Esophagus squamous epithelium (tissue), 5 donors: ENCODE measurements at regions not wholly inside any gene's neighbourhood (a gene's known extent, or its start where the extent isn't known, plus 50 kb on each side); places are given as distances from the start of the nearest gene placed in this dataset.

Experiments
- DNase-seq: peaks from one replicate; lab custom pipeline; 2025; lab: John Stamatoyannopoulos, UW
- H3K27ac ChIP-seq, 4 donors: fragments of 200-600 bp; sonication (generic); one replicate each; pipeline ENCODE4 v1.5.1; 2016 to 2019; ENCODE audit warnings: mild to moderate bottlenecking in 1 of 4
- H3K27me3 ChIP-seq, 4 donors: fragments of 200-600 bp; sonication (generic); 1 replicate in 3 of 4; 2 replicates in 1 of 4; pipeline versions ENCODE4 v1.5.1 to v1.6.0; 2017 to 2021; ENCODE audit warnings: antibody characterized with exemption in 1 of 4
- H3K36me3 ChIP-seq, 3 donors: fragments of 200-600 bp; sonication (generic); one replicate each; pipeline ENCODE4 v1.5.1; 2016 to 2019
- H3K4me1 ChIP-seq, 3 donors: fragments of 200-600 bp; sonication (generic); one replicate each; pipeline ENCODE4 v1.5.1; 2017 to 2019
- H3K4me3 ChIP-seq, 4 donors: fragments of 200-600 bp; sonication (generic); 1 replicate in 3 of 4; 2 replicates in 1 of 4; pipeline ENCODE4 v1.5.1; 2016 to 2019; ENCODE audit warnings: mild to moderate bottlenecking in 2 of 4, moderate library complexity in 1 of 4
- H3K9me3 ChIP-seq, 3 donors: fragments of 200-600 bp; sonication (generic); one replicate each; pipeline ENCODE4 v1.5.1; 2016 to 2019
- POLR2A ChIP-seq, 4 donors: fragments of 450-650 bp; IDR thresholded peaks; one replicate each; pipeline ENCODE4 v1.6.1; 2017; ENCODE audit warnings: antibody characterized with exemption in 4 of 4, mild to moderate bottlenecking in 4 of 4, moderate library complexity in 3 of 4
- WGBS, 2 donors: methylation state at CpG; one replicate each; pipeline ENCODE4 v1.1.5; 2018; 5-methylcytosine and 5-hydroxymethylcytosine counted together
- intact Hi-C: fragments of 100-400 bp; cut with DNase I; formaldehyde crosslinking; loops from one replicate; pipeline ENCODE4 v1.15.0; 2022
- TF ChIP-seq, protein P1 (sequence below), 6 experiments: fragments of 450-650 bp in 4 of 6; fragments of 200-600 bp in 2 of 6; sonication (generic) in 2 of 6; IDR thresholded peaks; one replicate each; pipeline ENCODE4 v1.5.1; 2016 to 2019; ENCODE audit warnings: antibody characterized with exemption in 6 of 6, mild to moderate bottlenecking in 4 of 6, moderate library complexity in 4 of 6
- donor health status: DM: yes; HTN: yes; CAD: no.

DNA sequence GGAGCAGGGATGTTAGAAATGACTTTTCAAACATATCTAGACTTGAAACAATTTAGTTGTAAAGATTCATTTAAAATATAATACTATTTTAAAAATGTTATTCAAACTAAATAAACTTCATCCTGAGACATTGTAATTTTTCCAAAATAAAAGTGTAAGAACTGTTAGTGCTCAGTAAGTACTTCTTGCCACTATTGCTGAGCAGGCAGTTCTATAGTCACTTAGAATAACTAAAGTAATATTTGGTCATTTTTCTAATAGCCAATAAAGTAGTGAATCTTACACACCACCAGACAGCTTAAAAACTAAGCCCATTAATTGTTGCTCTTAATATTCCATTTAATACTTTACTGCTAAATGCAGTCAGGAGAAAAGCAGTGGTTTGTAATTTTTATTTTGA lies 1120.0 kb upstream of the CDH10 start:
- Histone ChIP-seq H3K4me3 (no peak overlapping the region), H3K27ac (no peak overlapping the region), H3K4me1 (no peaks in the 10 kb centered on the region), H3K9me3 (peaks cover 0 to 5% (median 3%) of the 10 kb centered on the region in 3 donors), H3K27me3 (no peaks in the 10 kb centered on the region), H3K36me3 (no peaks in the 10 kb centered on the region)
- intact Hi-C loops: no loop called here
- no peak for DNase-seq
- TF ChIP-seq, protein P1, sequence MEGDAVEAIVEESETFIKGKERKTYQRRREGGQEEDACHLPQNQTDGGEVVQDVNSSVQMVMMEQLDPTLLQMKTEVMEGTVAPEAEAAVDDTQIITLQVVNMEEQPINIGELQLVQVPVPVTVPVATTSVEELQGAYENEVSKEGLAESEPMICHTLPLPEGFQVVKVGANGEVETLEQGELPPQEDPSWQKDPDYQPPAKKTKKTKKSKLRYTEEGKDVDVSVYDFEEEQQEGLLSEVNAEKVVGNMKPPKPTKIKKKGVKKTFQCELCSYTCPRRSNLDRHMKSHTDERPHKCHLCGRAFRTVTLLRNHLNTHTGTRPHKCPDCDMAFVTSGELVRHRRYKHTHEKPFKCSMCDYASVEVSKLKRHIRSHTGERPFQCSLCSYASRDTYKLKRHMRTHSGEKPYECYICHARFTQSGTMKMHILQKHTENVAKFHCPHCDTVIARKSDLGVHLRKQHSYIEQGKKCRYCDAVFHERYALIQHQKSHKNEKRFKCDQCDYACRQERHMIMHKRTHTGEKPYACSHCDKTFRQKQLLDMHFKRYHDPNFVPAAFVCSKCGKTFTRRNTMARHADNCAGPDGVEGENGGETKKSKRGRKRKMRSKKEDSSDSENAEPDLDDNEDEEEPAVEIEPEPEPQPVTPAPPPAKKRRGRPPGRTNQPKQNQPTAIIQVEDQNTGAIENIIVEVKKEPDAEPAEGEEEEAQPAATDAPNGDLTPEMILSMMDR (IDR thresholded peaks at IDR 0.05): no peak
- no peak for TF ChIP-seq POLR2A (IDR thresholded peaks at IDR 0.05)

DNA sequence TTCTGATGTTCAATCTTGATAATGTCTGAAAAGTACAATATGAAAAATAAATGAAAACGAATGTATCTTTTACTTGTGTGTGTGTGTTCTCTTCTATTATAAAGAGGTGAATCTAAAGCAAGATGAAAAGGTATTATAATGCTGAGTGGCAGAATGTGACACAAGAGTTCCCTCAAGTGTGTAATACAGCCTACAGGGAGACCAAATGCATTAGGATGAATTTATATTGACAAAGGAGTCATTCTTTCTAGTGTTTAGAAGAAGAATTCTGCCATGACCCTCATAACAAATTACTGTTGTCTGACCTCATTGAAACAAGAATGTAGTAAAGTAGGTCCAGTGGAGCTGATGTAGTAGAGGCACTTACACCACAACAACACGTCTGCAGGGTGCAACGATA lies 1119.0 kb upstream of the CDH10 start:
- peaks cover 0 to 5% (median 0%) of the 10 kb centered on the region in 3 donors for H3K9me3 ChIP-seq
- whole genome bisulfite sequencing, 2 donors: 28 to 52% methylated on average over 3 of the region's 3 CpGs
- no peak for DNase-seq
- intact Hi-C loops: no loop called here
- no peak overlapping the region for H3K4me3 ChIP-seq
- H3K36me3 ChIP-seq: no peaks in the 10 kb centered on the region
- no peaks in the 10 kb centered on the region for H3K27me3 ChIP-seq
- no peak for TF ChIP-seq POLR2A (IDR thresholded peaks at IDR 0.05)
- TF ChIP-seq, protein P1 (IDR thresholded peaks at IDR 0.05): no peak
- H3K27ac ChIP-seq: no peak overlapping the region
- no peaks in the 10 kb centered on the region for H3K4me1 ChIP-seq

DNA sequence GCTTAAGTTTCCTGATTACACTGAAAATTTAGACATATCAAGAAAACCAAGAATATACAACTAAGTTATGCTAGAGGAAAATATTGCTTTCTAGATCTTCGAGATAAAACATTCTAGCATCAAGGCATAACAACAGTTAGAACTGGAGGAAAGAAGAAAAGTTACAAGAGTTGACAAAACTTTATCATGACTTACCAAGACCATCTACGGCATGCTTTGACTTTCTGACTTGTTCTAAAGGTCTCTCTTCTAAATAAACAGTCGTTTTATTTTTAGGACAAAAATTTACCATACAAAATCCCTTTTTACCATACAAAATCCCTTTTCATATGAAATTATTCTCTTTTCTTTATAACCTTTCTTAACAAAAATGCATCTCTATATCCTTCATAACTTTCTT lies 1110.1 kb upstream of the CDH10 start:
- Histone ChIP-seq H3K9me3 (peaks cover 0 to 18% (median 3%) of the 10 kb centered on the region in 3 donors), H3K27ac (no peak overlapping the region), H3K4me3 (no peak overlapping the region), H3K36me3 (no peaks in the 10 kb centered on the region), H3K27me3 (no peaks in the 10 kb centered on the region), H3K4me1 (no peaks in the 10 kb centered on the region)
- WGBS, 2 donors: 28 to 32% methylated on average over 3 of the region's 3 CpGs
- DNase-seq: no peak
- intact Hi-C loops: no loop called here
- no peak for TF ChIP-seq POLR2A (IDR thresholded peaks at IDR 0.05)
- TF ChIP-seq, protein P1 (IDR thresholded peaks at IDR 0.05): no peak

DNA sequence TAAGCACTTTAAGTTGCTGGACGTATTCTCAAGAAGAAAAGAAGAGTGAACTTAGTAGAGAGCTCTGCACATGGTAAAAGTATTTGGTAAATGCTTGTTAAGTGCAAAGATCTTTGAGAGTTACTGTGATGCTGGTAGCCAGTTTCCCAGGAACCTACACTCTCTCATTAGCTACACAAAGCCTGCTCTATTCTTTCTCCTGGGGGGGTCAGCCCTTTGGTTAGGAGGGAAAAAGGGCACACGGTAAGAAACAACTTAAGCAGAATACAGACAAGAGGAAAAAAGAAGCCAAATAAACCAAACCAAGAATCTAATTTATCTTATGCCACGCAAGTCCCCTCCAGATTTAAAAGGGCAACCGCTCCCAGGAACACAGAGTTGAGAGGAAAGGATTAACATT lies 1100.1 kb upstream of the CDH10 start:
- Histone ChIP-seq H3K36me3 (no peaks in the 10 kb centered on the region), H3K9me3 (no peaks in the 10 kb centered on the region), H3K27ac (no peak overlapping the region), H3K4me1 (no peaks in the 10 kb centered on the region), H3K27me3 (no peaks in the 10 kb centered on the region), H3K4me3 (no peak overlapping the region)
- no peak for DNase-seq
- WGBS, 2 donors: 24 to 27% methylated on average over 4 of the region's 4 CpGs
- intact Hi-C loops: no loop called here
- TF ChIP-seq, protein P1 (IDR thresholded peaks at IDR 0.05): no peak
- TF ChIP-seq POLR2A (IDR thresholded peaks at IDR 0.05): no peak

DNA sequence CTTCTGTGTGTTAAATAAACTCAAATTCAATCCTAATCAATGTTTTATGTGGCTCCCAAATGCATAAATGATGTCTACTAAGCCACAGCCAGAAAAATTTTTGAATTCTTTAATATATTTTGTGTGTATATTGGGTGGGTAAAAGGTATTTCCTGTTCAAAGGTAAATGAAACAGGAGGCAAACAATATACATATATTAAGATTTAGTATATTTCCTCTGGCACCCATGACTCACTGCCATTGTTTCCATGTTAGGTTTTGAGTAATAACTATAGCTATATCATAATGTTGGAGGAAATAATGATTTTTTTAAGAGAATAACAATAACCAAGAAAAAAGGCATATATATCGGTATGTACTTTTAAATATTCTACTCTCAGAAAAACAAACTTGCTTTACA lies 1071.9 kb upstream of the CDH10 start:
- Histone ChIP-seq H3K9me3 (no peaks in the 10 kb centered on the region), H3K27ac (no peak overlapping the region), H3K4me3 (no peak overlapping the region), H3K4me1 (no peaks in the 10 kb centered on the region), H3K27me3 (no peaks in the 10 kb centered on the region), H3K36me3 (no peaks in the 10 kb centered on the region)
- TF ChIP-seq POLR2A (IDR thresholded peaks at IDR 0.05): no peak
- TF ChIP-seq, protein P1 (IDR thresholded peaks at IDR 0.05): no peak
- intact Hi-C loops: no loop called here
- no peak for DNase-seq
- WGBS, 2 donors: 88 to 96% methylated on average over 1 of the region's 1 CpG
